WTC11 (cell line): ENCODE measurements at regions not wholly inside any gene's neighbourhood (a gene's known extent, or its start where the extent isn't known, plus 50 kb on each side); places are given as distances from the start of the nearest gene placed in this dataset.
A peak's percentile ranks its signal among the peaks of the same experiment; 100 is the strongest.
"Not testable (repeated sequence)": the region's sequence is repeated elsewhere in the genome, so short reads cannot be mapped to it uniquely, and the experiment has no call there.

Experiments used
- ATAC-seq: fragments of 200-7000 bp; cut with Tn5 transposase; 2 replicates; pipeline ENCODE4 v1.10.0; 2021; ENCODE audit warnings: mild to moderate bottlenecking, moderate library complexity
- CTCF ChIA-PET: fragments of 300-600 bp; sonication (Branson Sonifier 250); formaldehyde crosslinking; loops from one replicate; lab custom pipeline; 2021; ENCODE audit warnings: antibody characterized with exemption; lab: Charles Lee
- POLR2A ChIA-PET: fragments of 350-600 bp; sonication (Branson Sonifier 250); formaldehyde crosslinking; loops from one replicate; lab custom pipeline; 2021; ENCODE audit warnings: antibody characterized with exemption; lab: Charles Lee
- DNase-seq: peaks from one replicate; pipeline ENCODE4 v3.0.0; 2021; ENCODE audit warnings: low spot score
- H3K27ac Mint-ChIP-seq: 2 replicates; pipeline ENCODE4 v1.8.0; 2021; ENCODE audit warnings: mixed read lengths
- H3K27me3 Mint-ChIP-seq: 2 replicates; pipeline ENCODE4 v1.8.0; 2021; ENCODE audit warnings: low read depth, mild to moderate bottlenecking, moderate library complexity, mixed read lengths
- H3K36me3 Mint-ChIP-seq: 2 replicates; pipeline ENCODE4 v1.8.0; 2021; ENCODE audit warnings: mixed read lengths
- H3K4me1 Mint-ChIP-seq: 2 replicates; pipeline ENCODE4 v1.8.0; 2022; ENCODE audit warnings: mixed read lengths
- H3K4me3 Mint-ChIP-seq: 2 replicates; pipeline ENCODE4 v1.8.0; 2021; ENCODE audit warnings: mild to moderate bottlenecking, moderate library complexity, mixed read lengths
- H3K9me3 Mint-ChIP-seq: 2 replicates; pipeline ENCODE4 v1.8.0; 2021; ENCODE audit warnings: mixed read lengths
- AFF4 ChIP-seq: sonication (generic); formaldehyde crosslinking; IDR thresholded peaks from 2 replicates; pipeline ENCODE4 v1.8.1; 2023; ENCODE audit warnings: mild to moderate bottlenecking, missing genetic modification reagents, borderline replicate concordance
- ARID4B ChIP-seq: sonication (generic); formaldehyde crosslinking; IDR thresholded peaks from 2 replicates; pipeline ENCODE4 v1.8.0; 2023; ENCODE audit warnings: missing genetic modification reagents, mild to moderate bottlenecking, borderline replicate concordance
- ATF1 ChIP-seq: sonication (generic); formaldehyde crosslinking; IDR thresholded peaks from 2 replicates; pipeline ENCODE4 v1.8.1; 2023; ENCODE audit warnings: mild to moderate bottlenecking, moderate library complexity, missing genetic modification reagents
- CREB1 ChIP-seq: sonication (generic); formaldehyde crosslinking; IDR thresholded peaks from 2 replicates; pipeline ENCODE4 v1.8.0; 2023; ENCODE audit warnings: mild to moderate bottlenecking, missing genetic modification reagents
- CTCF ChIP-seq: fragments of 200-600 bp; IDR thresholded peaks from 2 replicates; pipeline ENCODE4 v1.8.0; 2022; ENCODE audit warnings: antibody characterized with exemption
- E2F1 ChIP-seq: sonication (generic); formaldehyde crosslinking; IDR thresholded peaks from 2 replicates; pipeline ENCODE4 v1.8.0; 2022; ENCODE audit warnings: mild to moderate bottlenecking, missing genetic modification reagents
- HMGA2 ChIP-seq: fragments of 250-450 bp; sonication (Bioruptor Pico); IDR thresholded peaks from 2 replicates; pipeline ENCODE4 v1.4.0; 2021; ENCODE audit warnings: mild to moderate bottlenecking, moderate library complexity
- JAZF1 ChIP-seq: fragments of 250-450 bp; sonication (Bioruptor Pico); IDR thresholded peaks from 2 replicates; pipeline ENCODE4 v1.9.0; 2021; ENCODE audit warnings: moderate library complexity, mild to moderate bottlenecking, inconsistent platforms
- JUN ChIP-seq: sonication (generic); formaldehyde crosslinking; IDR thresholded peaks from 2 replicates; pipeline ENCODE4 v1.8.0; 2023; ENCODE audit warnings: mild to moderate bottlenecking, missing genetic modification reagents
- OVOL2 ChIP-seq: fragments of 250-450 bp; sonication (Bioruptor Pico); IDR thresholded peaks from 2 replicates; pipeline ENCODE4 v1.9.0; 2021; ENCODE audit warnings: mild to moderate bottlenecking, borderline replicate concordance
- USF1 ChIP-seq: sonication (generic); formaldehyde crosslinking; IDR thresholded peaks from 2 replicates; pipeline ENCODE4 v1.8.0; 2022; ENCODE audit warnings: mild to moderate bottlenecking, missing genetic modification reagents
- ZBTB21 ChIP-seq: sonication (generic); formaldehyde crosslinking; IDR thresholded peaks from 2 replicates; pipeline ENCODE4 v1.8.1; 2023; ENCODE audit warnings: mild to moderate bottlenecking, missing genetic modification reagents, borderline replicate concordance
- ZNF671 ChIP-seq: fragments of 250-450 bp; sonication (Bioruptor Pico); IDR thresholded peaks from 2 replicates; pipeline ENCODE4 v1.8.0; 2021; ENCODE audit warnings: mild to moderate bottlenecking

GRCh38 chr3:193968380-193968974, 167.5 kb upstream of the HES1 start (continued):
- TF ChIP-seq AFF4 (CRISPR knock-in tag), result no peak
- no peak for TF ChIP-seq E2F1 (CRISPR knock-in tag)
- TF ChIP-seq CREB1, result no peak

GRCh38 chr3:193970131-193970772, 165.7 kb upstream of the HES1 start:
- H3K36me3 Mint-ChIP-seq, H3K9me3 Mint-ChIP-seq, H3K4me3 Mint-ChIP-seq, POLR2A ChIA-PET, H3K27ac Mint-ChIP-seq: not testable (repeated sequence)
- H3K27me3 Mint-ChIP-seq, result peaks cover 48% of the 10 kb centered on the region
- peaks cover 67% of the 10 kb centered on the region for H3K4me1 Mint-ChIP-seq
- CTCF ChIA-PET, result interaction anchor here (0.6 to 1.5 kb wide), 9 partner anchors 9 to 197 kb away, joined by 3 to 8 read pairs (median 4); no protein-coding TSS in a partner anchor
- ATAC-seq (peak; percentile 80), DNase-seq (peak; percentile 57)
- TF ChIP-seq CTCF (0 out of 2 replicates have a peak, but pooled peaks have one; percentile 21), HMGA2 (CRISPR knock-in tag) (peak; percentile 16; the same call in 1 of the 2 replicates)

- no peak for DNase-seq
- TF ChIP-seq JAZF1 (CRISPR knock-in tag), result no peak
- no peak for TF ChIP-seq ARID4B (CRISPR knock-in tag)
- no peak for TF ChIP-seq ATF1 (CRISPR knock-in tag)
- no peak for TF ChIP-seq JUN (CRISPR knock-in tag)
- no peak for TF ChIP-seq ZBTB21 (CRISPR knock-in tag)
- TF ChIP-seq USF1, result no peak
- no peak for TF ChIP-seq OVOL2 (CRISPR knock-in tag)
- no peak for TF ChIP-seq ZNF671 (CRISPR knock-in tag)
- TF ChIP-seq, all 79 proteins: peak for 0
- POLR2A ChIA-PET, result no interaction called here
- CTCF ChIA-PET, result interaction anchor here (0.6 to 1.5 kb wide), 8 partner anchors 10 to 190 kb away, joined by 3 to 8 read pairs (median 4); no protein-coding TSS in a partner anchor
- no peaks in the 10 kb centered on the region for H3K9me3 Mint-ChIP-seq
- no peak overlapping the region for H3K27ac Mint-ChIP-seq
- peaks cover 73% of the 10 kb centered on the region for H3K4me1 Mint-ChIP-seq
- H3K36me3 Mint-ChIP-seq, result no peaks in the 10 kb centered on the region
- no peak overlapping the region for H3K4me3 Mint-ChIP-seq
- no peak for ATAC-seq
- peaks cover 42% of the 10 kb centered on the region for H3K27me3 Mint-ChIP-seq
These were observed 165.2 kb upstream of the HES1 start for GRCh38 chr3:193970773-193971206.
